NCI-H2081 (cell line): ENCODE measurements at regions not wholly inside any gene's neighbourhood (a gene's known extent, or its start where the extent isn't known, plus 50 kb on each side); places are given as distances from the start of the nearest gene placed in this dataset.
"Not testable (repeated sequence)": the region's sequence is repeated elsewhere in the genome, so short reads cannot be mapped to it uniquely, and the experiment has no call there.

ENCODE experiments used
- DNase-seq, 2 experiments: peaks; one replicate each; lab custom pipeline; 2025; lab: John Stamatoyannopoulos, UW

- DNase-seq = peak in 1 of 2 experiments; percentile 27
These were observed 457.4 kb downstream of the SETD4 start for GRCh38 chr21:35602811-35603362.

GRCh38 chr21:35601211-35601610 lies 459.1 kb downstream of the SETD4 start:
- no peak for DNase-seq

- peak in 1 of 2 experiments; percentile 17 for DNase-seq
These were observed 461.2 kb downstream of the SETD4 start for GRCh38 chr21:35599164-35599563.

- no peak for DNase-seq
These were observed 462.5 kb downstream of the SETD4 start for GRCh38 chr21:35597750-35598339.

GRCh38 chr21:35594905-35595304 lies 465.4 kb downstream of the SETD4 start:
- DNase-seq = no peak

- peak in 1 of 2 experiments; percentile 8 for DNase-seq
These were observed 467.3 kb downstream of the SETD4 start for GRCh38 chr21:35593000-35593502.

DNA sequence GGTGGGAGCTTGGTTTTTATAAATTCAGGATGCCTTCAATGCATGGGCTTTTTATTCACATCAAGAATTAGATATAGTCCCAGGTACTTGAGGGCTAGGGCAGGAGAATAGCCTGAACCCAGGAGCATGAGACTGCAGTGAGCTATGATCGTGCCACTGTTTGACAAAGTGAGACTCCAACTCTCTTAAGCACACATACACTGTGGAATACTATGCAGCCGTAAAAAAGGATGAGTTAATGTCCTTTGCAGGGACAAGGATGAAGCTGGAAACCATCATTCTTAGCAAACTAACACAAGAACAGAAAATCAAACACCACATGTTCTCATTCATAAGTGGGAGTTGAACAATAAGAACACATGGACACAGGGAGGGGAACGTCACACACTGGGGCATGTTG lies 470.0 kb downstream of the SETD4 start:
- DNase-seq = not testable (repeated sequence)

DNA sequence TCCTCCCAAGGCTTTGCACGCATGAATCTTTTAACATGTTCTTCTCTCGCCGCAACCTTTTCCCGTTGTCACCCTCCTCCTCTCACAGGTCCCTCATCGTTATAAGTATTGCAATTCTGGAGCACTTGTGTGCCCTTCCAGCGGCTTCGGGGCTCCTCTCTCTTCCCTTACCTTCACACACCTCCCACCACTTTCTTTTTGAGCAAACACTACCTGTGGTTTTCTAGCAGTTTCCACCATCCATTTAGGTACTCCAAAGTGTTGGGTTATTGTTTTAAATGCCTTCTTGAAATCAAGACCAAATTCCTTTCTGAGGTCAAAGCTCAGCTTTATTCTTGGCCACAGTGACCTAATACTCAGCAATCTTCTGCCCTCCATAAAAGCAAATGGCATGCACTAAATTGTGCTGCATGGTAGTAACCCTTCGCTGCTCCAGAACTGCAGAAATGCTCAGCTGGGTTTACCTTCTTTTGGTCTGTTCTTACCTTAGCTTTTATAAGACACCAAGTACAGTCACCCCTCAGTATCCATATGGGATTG lies 472.4 kb downstream of the SETD4 start:
- DNase-seq = no peak

- DNase-seq = no peak
These were observed 474.0 kb downstream of the SETD4 start for GRCh38 chr21:35586305-35586704.

DNA sequence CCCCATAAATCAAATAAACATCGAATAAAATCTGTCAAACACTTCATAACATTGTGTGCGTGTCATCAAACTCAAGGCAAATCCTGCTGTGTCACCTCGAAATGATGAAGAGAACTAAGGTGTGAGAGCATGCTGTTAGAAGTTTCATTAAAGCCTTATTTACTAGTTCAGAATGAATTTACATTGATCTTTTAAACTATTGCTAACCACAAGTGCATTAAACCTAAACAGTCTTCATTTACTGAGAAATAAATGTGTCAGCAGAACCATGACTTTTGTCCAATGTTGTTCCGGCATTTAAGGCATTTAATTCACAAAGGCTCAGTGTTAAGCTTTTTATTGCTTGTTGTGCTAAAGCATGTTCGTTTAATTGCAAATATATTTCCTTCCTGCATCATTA lies 474.4 kb downstream of the SETD4 start:
- DNase-seq = no peak

GRCh38 chr21:35585155-35585554 lies 475.2 kb downstream of the SETD4 start:
- no peak for DNase-seq

- DNase-seq = no peak
These were observed 476.6 kb downstream of the SETD4 start for GRCh38 chr21:35583566-35584216.

DNA sequence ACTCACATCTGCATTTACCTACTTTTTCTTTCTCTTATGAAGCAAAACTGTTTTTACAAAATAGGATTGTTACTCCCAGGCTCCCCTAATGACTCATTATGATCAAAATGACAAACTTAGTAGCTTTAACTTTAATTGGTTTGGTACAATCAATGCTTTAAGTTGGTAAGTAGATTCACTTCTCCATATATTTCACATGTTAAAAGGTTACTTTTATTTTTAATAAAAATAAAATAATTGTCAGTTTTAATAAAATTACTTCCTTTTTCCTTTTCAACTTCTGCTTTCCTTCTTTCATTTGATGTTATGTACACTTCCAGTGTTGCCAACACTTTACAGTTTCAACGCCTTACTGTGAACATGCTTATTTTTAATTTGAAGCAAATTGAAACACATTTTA lies 477.6 kb downstream of the SETD4 start:
- no peak for DNase-seq

DNA sequence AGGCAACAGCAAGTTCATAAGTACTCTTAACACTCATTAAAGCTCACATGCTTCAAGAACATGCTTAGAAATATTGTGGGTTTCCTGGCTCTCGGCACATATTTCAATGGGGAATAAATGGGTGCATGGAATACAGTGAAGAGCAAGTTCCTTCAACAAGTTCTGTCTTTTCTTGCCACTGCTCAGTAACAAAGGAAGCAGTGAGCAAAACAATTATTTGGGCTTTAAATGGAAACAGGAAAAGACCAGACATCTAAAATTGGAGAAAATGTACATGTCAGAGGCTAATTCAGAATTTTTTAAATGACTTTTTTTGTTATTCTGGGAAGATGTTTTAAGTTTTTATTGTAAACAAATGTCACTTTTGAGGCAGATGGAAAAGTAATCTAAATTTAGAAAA lies 478.7 kb downstream of the SETD4 start:
- DNase-seq = no peak

DNA sequence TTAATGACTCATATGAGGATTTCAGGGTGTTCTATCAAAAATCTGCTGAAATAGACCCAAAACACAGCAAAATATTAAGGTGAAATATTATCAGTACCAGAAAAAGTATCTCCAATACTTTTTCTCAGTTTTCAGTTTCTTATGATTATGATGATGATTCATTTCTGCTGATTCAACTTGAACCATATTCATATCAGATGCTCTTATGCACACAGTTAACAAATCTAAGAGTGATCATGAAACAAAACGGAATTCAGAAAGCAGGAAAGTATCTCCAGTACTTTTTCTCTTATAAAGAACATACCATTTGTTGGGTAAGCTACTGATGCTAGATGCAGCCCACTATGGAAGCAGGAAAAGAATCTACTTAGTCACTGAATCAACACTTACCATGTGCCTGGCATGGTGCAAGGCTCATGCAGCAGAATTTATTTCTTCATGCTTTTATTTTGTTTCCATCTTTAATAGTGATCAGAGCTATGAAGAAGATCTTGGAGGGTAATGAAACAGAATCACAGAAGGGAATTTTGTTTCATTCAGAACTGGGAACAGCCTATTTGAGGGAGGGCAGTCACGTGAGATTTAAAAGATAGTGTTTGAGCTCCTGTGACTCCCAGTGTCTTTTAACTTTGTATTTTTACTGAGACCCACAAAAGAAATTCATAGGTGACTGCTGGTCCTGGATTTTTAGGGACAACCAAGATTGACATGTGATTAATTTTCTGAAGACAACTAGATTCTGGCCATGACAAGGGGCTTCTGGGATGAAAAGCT lies 480.6 kb downstream of the SETD4 start:
- no peak for DNase-seq

DNA sequence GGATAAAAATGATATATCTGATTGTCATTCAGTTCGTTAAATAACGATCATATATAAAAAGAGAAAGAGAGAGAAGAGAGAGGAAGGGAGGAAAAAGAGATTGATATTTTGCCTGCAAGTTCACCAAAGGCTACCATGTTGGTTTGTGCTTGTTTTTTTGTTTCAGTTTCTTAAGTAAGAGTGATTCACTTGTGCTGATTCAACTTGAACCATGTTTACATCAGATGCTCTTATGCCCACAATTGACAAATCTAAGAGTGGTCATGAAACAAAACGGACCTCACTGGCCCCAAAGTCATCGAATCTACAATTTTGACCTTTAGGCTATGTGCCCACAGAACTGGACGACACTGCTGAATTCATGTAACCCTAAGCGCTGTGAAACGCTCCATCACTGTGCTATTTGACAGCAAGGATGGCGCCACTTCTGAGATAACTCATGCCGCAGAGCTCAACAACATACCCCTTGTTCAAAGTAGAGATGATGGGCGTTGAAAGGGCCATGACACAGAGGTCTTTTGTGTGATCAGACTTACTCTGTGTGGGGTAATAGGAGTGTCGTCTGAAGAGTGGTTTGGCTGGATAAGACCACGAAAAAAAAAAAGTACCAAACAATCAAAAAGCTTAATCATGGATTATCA lies 481.4 kb downstream of the SETD4 start:
- DNase-seq = no peak

GRCh38 chr21:35578347-35578782 lies 482.0 kb downstream of the SETD4 start:
- DNase-seq = no peak

- DNase-seq = no peak
These were observed 484.9 kb downstream of the SETD4 start for GRCh38 chr21:35575280-35575915.

GRCh38 chr21:35573472-35574374 lies 486.6 kb downstream of the SETD4 start:
- no peak for DNase-seq

- DNase-seq = no peak
These were observed 488.4 kb downstream of the SETD4 start for GRCh38 chr21:35571910-35572309.
